H1 (cell line): ENCODE measurements at regions not wholly inside any gene's neighbourhood (a gene's known extent, or its start where the extent isn't known, plus 50 kb on each side); places are given as distances from the start of the nearest gene placed in this dataset.

ENCODE experiments used
- CTCF ChIA-PET: fragments of 300-600 bp; sonication (Branson Sonifier 250); formaldehyde crosslinking; loops from one replicate; lab custom pipeline; 2021; ENCODE audit not compliant: partially characterized antibody; lab: Charles Lee
- POLR2A ChIA-PET: fragments of 300-600 bp; sonication (Branson Sonifier 250); formaldehyde crosslinking; loops from one replicate; lab custom pipeline; 2021; ENCODE audit warnings: inconsistent platforms; ENCODE audit not compliant: partially characterized antibody; lab: Charles Lee
- DNase-seq, 2 experiments: peaks; one replicate each; pipeline versions ENCODE4 v3.0.0 to v3.0.0-alpha.2; 2010 to 2022; ENCODE audit warnings: low spot score in 2 of 2, low read depth in 1 of 2, mixed read lengths in 1 of 2
- FAIRE-seq: peaks from 2 replicates; lab custom pipeline; 2011; peaks lifted over from hg19 to GRCh38; lab: Jason Lieb, UNC
- H2AFZ ChIP-seq: 2 replicates; pipeline ENCODE4 v1.8.1; 2012; ENCODE audit warnings: low read length, inconsistent platforms
- H2AK5ac ChIP-seq: 2 replicates; pipeline ENCODE4 v1.6.1; 2013; ENCODE audit warnings: low read depth, low read length
- H2BK120ac ChIP-seq: replicated peaks from 2 replicates; pipeline ENCODE3; 2013; ENCODE audit warnings: low read depth, low read length, inconsistent platforms
- H2BK12ac ChIP-seq: 2 replicates; pipeline ENCODE4 v1.6.1; 2013; ENCODE audit warnings: low read depth, low read length
- H2BK15ac ChIP-seq: 2 replicates; pipeline ENCODE4 v1.6.1; 2013; ENCODE audit warnings: low read length
- H2BK20ac ChIP-seq: 2 replicates; pipeline ENCODE4 v1.6.1; 2013; ENCODE audit warnings: low read length
- H2BK5ac ChIP-seq: 2 replicates; pipeline ENCODE4 v1.6.1; 2013; ENCODE audit warnings: low read depth, low read length
- H3K14ac ChIP-seq: 2 replicates; pipeline ENCODE4 v1.6.1; 2013; ENCODE audit warnings: inconsistent platforms; ENCODE audit not compliant: insufficient read length
- H3K18ac ChIP-seq: 2 replicates; pipeline ENCODE4 v1.6.1; 2013; ENCODE audit warnings: low read length; ENCODE audit errors: extremely low read depth
- H3K23ac ChIP-seq: 2 replicates; pipeline ENCODE4 v1.6.1; 2013; ENCODE audit warnings: inconsistent platforms; ENCODE audit not compliant: insufficient read length
- H3K23me2 ChIP-seq: 2 replicates; pipeline ENCODE4 v1.6.1; 2013; ENCODE audit warnings: low read depth, low read length
- H3K27ac ChIP-seq: 2 replicates; pipeline ENCODE4 v1.6.1; 2011; ENCODE audit warnings: low read depth, low read length, inconsistent platforms
- H3K27me3 ChIP-seq, 4 experiments: replicated peaks in 1 of 4; 1 replicate in 1 of 4; 2 replicates in 3 of 4; pipeline versions ENCODE4 v1.6.1 to v1.8.1; 2011 to 2013; ENCODE audit warnings: low read length in 3 of 4, mild to moderate bottlenecking in 3 of 4, inconsistent platforms in 2 of 4, mixed read lengths in 2 of 4, moderate library complexity in 1 of 4; ENCODE audit not compliant: control insufficient read depth in 3 of 4, insufficient read depth in 3 of 4; ENCODE audit errors: extremely low read depth in 1 of 4
- H3K36me3 ChIP-seq, 4 experiments: 2 replicates each; pipeline versions ENCODE4 v1.6.1 to v1.8.1; 2011 to 2013; ENCODE audit warnings: mild to moderate bottlenecking in 4 of 4, low read length in 3 of 4, moderate library complexity in 2 of 4, control low read depth in 1 of 4, inconsistent platforms in 1 of 4; ENCODE audit not compliant: insufficient read depth in 4 of 4, control insufficient read depth in 2 of 4
- H3K4ac ChIP-seq: replicated peaks from 2 replicates; pipeline ENCODE3; 2013; ENCODE audit warnings: low read length, low read depth, mixed read lengths, inconsistent platforms; ENCODE audit not compliant: insufficient read length
- H3K4me1 ChIP-seq, 4 experiments: replicated peaks in 1 of 4; 1 replicate in 1 of 4; 2 replicates in 3 of 4; pipeline versions ENCODE4 v1.6.1 to v1.8.1; 2011 to 2013; ENCODE audit warnings: low read length in 3 of 4, inconsistent platforms in 2 of 4, mixed read lengths in 1 of 4; ENCODE audit not compliant: insufficient read depth in 4 of 4, control insufficient read depth in 3 of 4
- H3K4me2 ChIP-seq, 2 experiments: 2 replicates each; pipeline versions ENCODE4 v1.6.1 to v1.8.1; 2011 to 2013; ENCODE audit warnings: low read depth in 2 of 2, low read length in 2 of 2, control low read depth in 1 of 2, inconsistent platforms in 1 of 2, mild to moderate bottlenecking in 1 of 2; ENCODE audit not compliant: insufficient read depth in 1 of 2
- H3K4me3 ChIP-seq, 4 experiments: fragments of 200-600, 300-600 bp in 1 of 4; sonication (generic), shearing (Covaris generic), sonication (Bioruptor Twin) in 1 of 4; 2 replicates each; pipeline versions ENCODE4 v1.5.1 to v1.8.1; 2011 to 2016; ENCODE audit warnings: low read length in 4 of 4, low read depth in 3 of 4, control low read depth in 2 of 4, inconsistent platforms in 2 of 4, mild to moderate bottlenecking in 2 of 4, mixed read lengths in 1 of 4, moderate library complexity in 1 of 4; ENCODE audit not compliant: insufficient read depth in 2 of 4; ENCODE audit errors: extremely low read depth in 1 of 4
- H3K56ac ChIP-seq: replicated peaks from 2 replicates; pipeline ENCODE3; 2013; ENCODE audit warnings: low read depth, mild to moderate bottlenecking, mixed read lengths, low read length, inconsistent platforms; ENCODE audit not compliant: insufficient read length
- H3K79me1 ChIP-seq: 2 replicates; pipeline ENCODE4 v1.6.1; 2013; ENCODE audit warnings: low read depth, low read length, control low read depth
- H3K79me2 ChIP-seq, 2 experiments: 2 replicates each; pipeline versions ENCODE4 v1.6.1 to v1.8.1; 2012 to 2013; ENCODE audit warnings: low read length in 2 of 2, mild to moderate bottlenecking in 2 of 2, inconsistent platforms in 1 of 2; ENCODE audit not compliant: insufficient read depth in 2 of 2, control insufficient read depth in 1 of 2
- H3K9ac ChIP-seq, 4 experiments: replicated peaks in 1 of 4; 1 replicate in 1 of 4; 2 replicates in 3 of 4; pipeline versions ENCODE4 v1.6.1 to v1.8.1; 2011 to 2013; ENCODE audit warnings: low read depth in 3 of 4, low read length in 3 of 4, control low read depth in 2 of 4, mild to moderate bottlenecking in 2 of 4, moderate library complexity in 2 of 4, inconsistent platforms in 1 of 4; ENCODE audit errors: extremely low read depth in 1 of 4
- H3K9me3 ChIP-seq, 2 experiments: 2 replicates each; pipeline versions ENCODE4 v1.6.1 to v1.8.1; 2012 to 2013; ENCODE audit warnings: mild to moderate bottlenecking in 2 of 2, moderate library complexity in 2 of 2, control low read depth in 1 of 2, inconsistent platforms in 1 of 2, low read depth in 1 of 2, low read length in 1 of 2, mixed read lengths in 1 of 2; ENCODE audit not compliant: insufficient read depth in 2 of 2
- H4K20me1 ChIP-seq, 2 experiments: replicated peaks in 1 of 2; 2 replicates each; pipeline versions ENCODE3 to v1.8.1; 2011 to 2013; ENCODE audit warnings: inconsistent platforms in 2 of 2, low read length in 2 of 2, mild to moderate bottlenecking in 1 of 2; ENCODE audit not compliant: insufficient read depth in 2 of 2, control insufficient read depth in 1 of 2
- H4K5ac ChIP-seq: 2 replicates; pipeline ENCODE4 v1.6.1; 2013; ENCODE audit warnings: low read length, low read depth, mixed read lengths, inconsistent platforms; ENCODE audit not compliant: insufficient read length
- H4K8ac ChIP-seq: 2 replicates; pipeline ENCODE4 v1.8.0; 2013; ENCODE audit warnings: mild to moderate bottlenecking, moderate library complexity, low read length, inconsistent platforms; ENCODE audit not compliant: insufficient read depth; ENCODE audit errors: extremely low read depth
- H4K91ac ChIP-seq: replicated peaks from 2 replicates; pipeline ENCODE3; 2013; ENCODE audit warnings: low read length, mixed read lengths, inconsistent platforms; ENCODE audit not compliant: insufficient read length
- POLR2AphosphoS5 ChIP-seq: IDR thresholded peaks from 2 replicates; pipeline ENCODE4 v1.6.1; 2011; ENCODE audit warnings: low read depth, low read length
- RBBP5 ChIP-seq: IDR thresholded peaks from 2 replicates; pipeline ENCODE4 v1.7.1; 2012; ENCODE audit warnings: low read depth, mild to moderate bottlenecking, inconsistent platforms, low read length, moderate library complexity, borderline replicate concordance
- SP4 ChIP-seq: IDR thresholded peaks from 2 replicates; pipeline ENCODE4 v1.6.1; 2012; ENCODE audit warnings: low read length, inconsistent platforms
- WGBS, 2 experiments: shearing (Covaris generic) in 1 of 2; methylation state at CpG; one replicate each; pipeline versions ENCODE4 v1.1.6 to v1.1.7; 2013 to 2015; ENCODE audit warnings: low lambda C conversion rate in 2 of 2, mixed read lengths in 2 of 2, inconsistent platforms in 1 of 2, low coverage in 1 of 2, missing lambda C conversion rate in 1 of 2; ENCODE audit not compliant: insufficient replicate concordance in 2 of 2, insufficient coverage in 1 of 2, insufficient read length in 1 of 2; ENCODE audit errors: extremely low coverage in 1 of 2, missing lambda C conversion rate in 1 of 2; 5-methylcytosine and 5-hydroxymethylcytosine counted together

DNA sequence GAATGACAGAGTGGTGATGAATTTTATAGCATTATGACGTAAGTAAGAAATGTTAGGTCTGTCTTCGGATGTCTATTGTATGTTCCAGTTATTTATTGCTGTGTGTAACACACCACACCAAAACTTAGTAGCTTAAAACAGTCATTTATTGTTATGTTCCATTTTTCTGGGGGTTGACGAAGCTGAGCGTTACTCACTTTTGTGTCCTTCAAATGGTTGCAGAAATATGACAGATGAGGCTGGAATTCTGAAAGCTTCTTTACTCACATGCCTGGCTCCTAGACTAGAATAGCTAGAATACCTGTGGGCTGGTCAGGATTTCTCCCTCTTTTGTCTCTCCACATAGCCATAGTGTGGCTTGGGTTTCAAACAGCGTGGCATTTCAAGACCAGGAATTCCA is 62.1 kb upstream of the S1PR1 start:
- H2BK5ac ChIP-seq = no peak overlapping the region
- TF ChIP-seq RBBP5 (no peak), POLR2AphosphoS5 (no peak), SP4 (no peak)

More for the DNA sequence above, 62.1 kb upstream of the S1PR1 start:
- Histone ChIP-seq H2BK120ac (no peak overlapping the region), H4K20me1 (no peaks in the 10 kb centered on the region), H3K23ac (no peak overlapping the region), H3K23me2 (no peaks in the 10 kb centered on the region), H2BK15ac (no peak overlapping the region), H2BK20ac (no peak overlapping the region), H3K27ac (no peak overlapping the region), H3K4me3 (no peak overlapping the region), H3K79me2 (no peaks in the 10 kb centered on the region), H3K9me3 (no peaks in the 10 kb centered on the region), H3K4me1 (no peaks in the 10 kb centered on the region), H4K5ac (no peak overlapping the region), H3K14ac (no peak overlapping the region), H3K4ac (no peak overlapping the region), H2AK5ac (no peak overlapping the region), H2BK12ac (no peak overlapping the region), H3K18ac (no peak overlapping the region), H3K56ac (no peak overlapping the region), H3K4me2 (no peak overlapping the region), H4K8ac (no peak overlapping the region), H3K36me3 (no peaks in the 10 kb centered on the region), H2AFZ (no peak overlapping the region), H3K27me3 (no peaks in the 10 kb centered on the region), H3K9ac (no peak overlapping the region), H4K91ac (no peak overlapping the region), H3K79me1 (no peaks in the 10 kb centered on the region)
- CTCF ChIA-PET = interaction anchor here (0.7 to 1.5 kb wide), 4 partner anchors 10 to 134 kb away, joined by 3 to 4 read pairs (median 4); no protein-coding TSS in a partner anchor
- 88% methylated on average over 5 of the region's 5 CpGs; no CpG with 5 or more reads in 1 of the 2 experiments for WGBS, 2 experiments
- POLR2A ChIA-PET = no interaction called here
- DNase-seq (no peak), FAIRE-seq (peak; percentile 7)
